T-helper 1 cell treated with Interleukin-12 subunit alpha and Interleukin-12 subunit beta and Interleukin-4 antibody, amounts not matched to agents 30 μg/mL and 1 μg/mL, for 36 hours (primary cell): ENCODE measurements at regions not wholly inside any gene's neighbourhood (a gene's known extent, or its start where the extent isn't known, plus 50 kb on each side); places are given as distances from the start of the nearest gene placed in this dataset.

ENCODE experiments used
- H3K27ac Mint-ChIP-seq: one replicate; pipeline ENCODE4 v1.8.0; 2021; ENCODE audit warnings: mild to moderate bottlenecking, mixed read lengths
- H3K27me3 Mint-ChIP-seq: one replicate; pipeline ENCODE4 v1.8.0; 2021; ENCODE audit warnings: low read depth, mixed read lengths
- H3K36me3 Mint-ChIP-seq: one replicate; pipeline ENCODE4 v1.8.0; 2021; ENCODE audit warnings: low read depth, mixed read lengths
- H3K4me1 Mint-ChIP-seq: one replicate; pipeline ENCODE4 v1.8.0; 2021; ENCODE audit warnings: low read depth, mixed read lengths
- H3K4me3 Mint-ChIP-seq: one replicate; pipeline ENCODE4 v1.8.0; 2021; ENCODE audit warnings: mild to moderate bottlenecking, moderate library complexity, mixed read lengths
- H3K9me3 Mint-ChIP-seq: one replicate; pipeline ENCODE4 v1.8.0; 2021; ENCODE audit warnings: mixed read lengths

DNA sequence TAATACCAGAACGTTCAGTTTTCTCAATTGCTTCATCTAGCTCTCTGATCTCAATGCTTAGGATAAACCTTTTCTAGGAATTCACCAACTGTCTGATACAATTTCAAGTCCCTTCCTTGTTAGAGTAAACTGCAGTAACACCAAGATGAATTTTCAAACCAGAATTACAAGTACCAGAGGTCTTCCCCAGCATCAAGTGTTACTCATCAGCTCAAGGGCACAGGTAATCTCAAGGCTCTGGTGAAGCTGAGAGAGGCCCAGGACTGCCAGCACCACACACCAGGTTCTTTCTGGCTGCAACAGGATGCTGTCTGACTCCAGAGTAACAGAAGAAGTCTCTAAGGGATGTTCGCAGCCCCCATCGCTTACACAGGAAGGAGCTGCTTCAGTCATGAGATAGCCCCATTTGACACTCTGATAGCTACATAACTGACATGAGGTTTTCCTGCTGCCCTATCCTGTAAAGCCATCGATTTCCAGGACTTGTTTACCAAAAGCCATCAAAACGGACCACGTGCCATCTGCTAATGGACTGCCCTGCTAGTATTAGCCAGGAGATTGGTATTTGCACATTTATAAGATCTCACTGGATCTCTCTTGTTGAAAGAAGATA, 549.4 kb downstream of the UTRN start:
- no peaks in the 10 kb centered on the region for H3K9me3 Mint-ChIP-seq
- peaks cover 47% of the 10 kb centered on the region for H3K36me3 Mint-ChIP-seq
- no peak overlapping the region for H3K27ac Mint-ChIP-seq
- H3K4me1 Mint-ChIP-seq, result no peaks in the 10 kb centered on the region
- H3K4me3 Mint-ChIP-seq, result no peak overlapping the region
- no peaks in the 10 kb centered on the region for H3K27me3 Mint-ChIP-seq

GRCh38 chr6:144835322-144835973, 550.3 kb downstream of the UTRN start:
- no peak overlapping the region for H3K27ac Mint-ChIP-seq

DNA sequence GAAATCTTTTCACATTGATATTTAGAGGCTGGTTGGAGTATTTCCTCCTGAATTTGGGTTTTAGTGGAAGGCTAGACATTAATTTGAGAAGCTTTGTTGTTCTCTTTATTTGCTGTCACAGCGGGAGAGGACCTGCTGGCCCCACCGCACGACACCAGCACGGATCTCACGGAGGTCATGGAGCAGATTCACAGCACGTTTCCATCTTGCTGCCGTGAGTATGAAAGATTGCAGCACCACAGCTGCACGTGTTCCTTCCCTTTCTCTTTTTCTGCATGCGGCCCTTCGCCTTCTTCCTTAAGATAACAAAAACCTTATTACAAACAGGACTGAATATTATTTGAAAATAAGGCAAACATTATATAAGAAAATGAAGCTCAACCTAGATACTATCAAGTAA, 555.5 kb downstream of the UTRN start:
- Mint-ChIP-seq H3K27ac (no peak overlapping the region), H3K27me3 (no peaks in the 10 kb centered on the region), H3K4me1 (no peaks in the 10 kb centered on the region), H3K36me3 (peaks cover 37% of the 10 kb centered on the region), H3K9me3 (no peaks in the 10 kb centered on the region), H3K4me3 (no peak overlapping the region)

More at GRCh38 chr6:144835322-144835973, 550.3 kb downstream of the UTRN start:
- Mint-ChIP-seq H3K4me3 (no peak overlapping the region), H3K36me3 (peaks cover 48% of the 10 kb centered on the region), H3K4me1 (no peaks in the 10 kb centered on the region), H3K9me3 (no peaks in the 10 kb centered on the region), H3K27me3 (no peaks in the 10 kb centered on the region)

DNA sequence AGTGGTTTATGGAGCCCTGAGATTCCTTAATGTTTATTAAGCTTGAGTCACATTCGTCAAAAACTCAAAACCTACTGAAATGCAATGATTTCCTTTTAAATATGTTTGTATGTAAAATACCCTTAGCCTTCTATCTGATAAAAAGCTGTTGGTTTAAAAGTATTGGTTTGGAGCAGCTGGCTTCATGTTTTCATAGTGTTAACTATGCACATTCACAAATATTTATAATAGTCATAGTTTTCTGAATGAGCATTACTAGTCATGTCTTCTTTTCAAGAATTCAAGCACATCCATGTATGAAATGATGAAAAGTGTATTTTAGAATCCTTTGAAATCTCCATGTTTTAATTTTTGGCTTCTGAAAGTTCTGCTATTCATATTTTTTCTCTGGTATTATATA, 558.6 kb downstream of the UTRN start:
- Mint-ChIP-seq H3K9me3 (no peaks in the 10 kb centered on the region), H3K27me3 (no peaks in the 10 kb centered on the region), H3K4me3 (no peak overlapping the region), H3K4me1 (no peaks in the 10 kb centered on the region), H3K36me3 (peaks cover 37% of the 10 kb centered on the region), H3K27ac (no peak overlapping the region)

DNA sequence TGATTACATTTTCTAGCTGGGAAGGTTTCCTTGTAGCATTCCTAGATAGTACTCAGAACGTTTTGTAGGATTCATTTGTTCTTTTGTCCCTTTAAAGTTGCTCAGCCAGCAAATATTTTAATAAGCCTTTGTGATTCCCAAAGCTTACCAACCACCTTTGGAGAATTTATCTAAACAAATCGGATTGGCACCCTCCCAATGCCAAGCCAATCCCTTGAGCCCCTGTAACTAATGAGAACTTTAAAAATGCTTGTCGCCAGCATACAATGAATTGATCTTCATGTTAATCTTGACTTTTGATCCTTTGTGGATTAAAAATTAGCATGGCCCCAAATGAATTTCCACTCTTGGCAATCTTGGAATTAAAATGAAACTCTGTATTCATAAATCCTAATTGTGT, 559.5 kb downstream of the UTRN start:
- Mint-ChIP-seq H3K27ac (no peak overlapping the region), H3K36me3 (peaks cover 36% of the 10 kb centered on the region), H3K27me3 (no peaks in the 10 kb centered on the region), H3K9me3 (no peaks in the 10 kb centered on the region), H3K4me1 (no peaks in the 10 kb centered on the region), H3K4me3 (no peak overlapping the region)

GRCh38 chr6:144845186-144845585, 560.1 kb downstream of the UTRN start:
- no peaks in the 10 kb centered on the region for H3K4me1 Mint-ChIP-seq
- H3K27ac Mint-ChIP-seq, result no peak overlapping the region
- H3K27me3 Mint-ChIP-seq, result no peaks in the 10 kb centered on the region
- peaks cover 40% of the 10 kb centered on the region for H3K36me3 Mint-ChIP-seq
- H3K9me3 Mint-ChIP-seq, result no peaks in the 10 kb centered on the region
- H3K4me3 Mint-ChIP-seq, result no peak overlapping the region

DNA sequence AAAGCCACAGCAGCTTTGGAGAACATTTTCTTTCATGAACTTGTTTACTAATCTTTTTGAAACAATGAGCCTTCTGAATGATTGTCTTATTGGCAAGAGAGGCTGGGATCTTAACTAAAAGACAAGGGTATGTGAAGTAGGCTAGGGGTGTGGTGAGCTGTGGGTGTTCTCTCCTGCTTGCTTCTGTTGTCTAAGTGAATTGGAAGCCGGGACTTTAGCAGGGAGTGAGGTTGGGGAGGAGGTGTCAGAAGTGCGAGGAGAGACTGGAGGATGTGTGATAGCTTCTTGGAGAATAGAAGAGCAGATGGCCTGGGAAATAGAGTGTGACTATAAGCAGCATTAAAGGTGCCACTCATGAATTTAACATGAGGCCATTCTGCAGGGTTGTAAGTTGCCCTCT, 562.8 kb downstream of the UTRN start:
- Mint-ChIP-seq H3K4me1 (peaks cover 4% of the 10 kb centered on the region), H3K27ac (no peak overlapping the region), H3K9me3 (no peaks in the 10 kb centered on the region), H3K4me3 (no peak overlapping the region), H3K27me3 (no peaks in the 10 kb centered on the region), H3K36me3 (peaks cover 53% of the 10 kb centered on the region)

- peaks cover 55% of the 10 kb centered on the region for H3K36me3 Mint-ChIP-seq
- H3K4me1 Mint-ChIP-seq, result peaks cover 11% of the 10 kb centered on the region
- H3K4me3 Mint-ChIP-seq, result no peak overlapping the region
- H3K27ac Mint-ChIP-seq, result no peak overlapping the region
- H3K9me3 Mint-ChIP-seq, result no peaks in the 10 kb centered on the region
- no peaks in the 10 kb centered on the region for H3K27me3 Mint-ChIP-seq
Measured at GRCh38 chr6:144849920-144850319, 564.8 kb downstream of the UTRN start.

DNA sequence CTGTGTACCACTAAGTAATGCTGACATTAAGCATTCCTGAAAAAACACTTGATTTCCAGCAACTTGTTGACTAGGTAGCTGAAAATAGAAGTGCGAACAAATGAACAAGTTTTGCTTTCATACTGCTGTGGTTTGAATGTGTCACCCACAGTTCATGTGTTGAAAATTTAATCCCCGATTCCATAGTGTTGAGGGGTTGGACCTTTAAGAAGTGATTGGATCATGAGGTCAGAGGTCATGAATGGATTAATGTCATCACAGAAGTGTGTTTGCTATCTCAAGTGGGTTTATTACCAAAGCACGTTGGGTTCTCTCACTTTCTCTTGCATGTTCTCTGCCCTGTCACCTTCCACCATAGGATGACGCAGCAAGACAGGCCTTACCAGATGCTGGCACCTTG, 568.5 kb downstream of the UTRN start:
- H3K27me3 Mint-ChIP-seq, result no peaks in the 10 kb centered on the region
- H3K4me1 Mint-ChIP-seq, result peaks cover 11% of the 10 kb centered on the region
- no peak overlapping the region for H3K4me3 Mint-ChIP-seq
- no peak overlapping the region for H3K27ac Mint-ChIP-seq
- H3K36me3 Mint-ChIP-seq, result peaks cover 33% of the 10 kb centered on the region
- H3K9me3 Mint-ChIP-seq, result no peaks in the 10 kb centered on the region

DNA sequence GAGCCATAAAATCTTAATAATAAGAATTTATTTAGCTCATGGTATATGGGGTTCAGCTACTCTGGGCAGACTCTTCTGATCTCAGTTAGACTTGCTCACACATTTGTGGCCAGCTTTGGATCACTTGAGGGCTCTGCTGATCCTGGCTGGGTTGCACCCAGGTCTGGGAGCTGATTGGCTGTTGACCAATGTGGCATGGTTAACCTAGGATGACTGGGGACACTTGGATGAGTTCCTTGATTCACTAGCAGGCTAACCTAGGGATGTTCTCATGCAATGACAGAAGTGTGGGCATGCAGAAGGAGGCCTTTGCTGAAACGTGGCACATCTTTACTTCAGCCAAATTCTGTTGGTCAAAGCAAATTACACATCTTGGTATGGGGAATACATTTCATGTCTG, 569.5 kb downstream of the UTRN start:
- no peak overlapping the region for H3K27ac Mint-ChIP-seq
- no peak overlapping the region for H3K4me3 Mint-ChIP-seq
- H3K9me3 Mint-ChIP-seq, result no peaks in the 10 kb centered on the region
- H3K4me1 Mint-ChIP-seq, result peaks cover 11% of the 10 kb centered on the region
- H3K27me3 Mint-ChIP-seq, result no peaks in the 10 kb centered on the region
- peaks cover 25% of the 10 kb centered on the region for H3K36me3 Mint-ChIP-seq

- H3K9me3 Mint-ChIP-seq, result no peaks in the 10 kb centered on the region
- no peaks in the 10 kb centered on the region for H3K27me3 Mint-ChIP-seq
- peaks cover 10% of the 10 kb centered on the region for H3K4me1 Mint-ChIP-seq
- no peak overlapping the region for H3K4me3 Mint-ChIP-seq
- H3K27ac Mint-ChIP-seq, result no peak overlapping the region
- peaks cover 20% of the 10 kb centered on the region for H3K36me3 Mint-ChIP-seq
Measured at GRCh38 chr6:144855375-144855774, 570.2 kb downstream of the UTRN start.

GRCh38 chr6:144855812-144856531, 570.8 kb downstream of the UTRN start:
- H3K4me3 Mint-ChIP-seq, result no peak overlapping the region
- H3K4me1 Mint-ChIP-seq, result peaks cover 8% of the 10 kb centered on the region
- H3K36me3 Mint-ChIP-seq, result peaks cover 15% of the 10 kb centered on the region
- no peak overlapping the region for H3K27ac Mint-ChIP-seq
- no peaks in the 10 kb centered on the region for H3K27me3 Mint-ChIP-seq
- H3K9me3 Mint-ChIP-seq, result no peaks in the 10 kb centered on the region

DNA sequence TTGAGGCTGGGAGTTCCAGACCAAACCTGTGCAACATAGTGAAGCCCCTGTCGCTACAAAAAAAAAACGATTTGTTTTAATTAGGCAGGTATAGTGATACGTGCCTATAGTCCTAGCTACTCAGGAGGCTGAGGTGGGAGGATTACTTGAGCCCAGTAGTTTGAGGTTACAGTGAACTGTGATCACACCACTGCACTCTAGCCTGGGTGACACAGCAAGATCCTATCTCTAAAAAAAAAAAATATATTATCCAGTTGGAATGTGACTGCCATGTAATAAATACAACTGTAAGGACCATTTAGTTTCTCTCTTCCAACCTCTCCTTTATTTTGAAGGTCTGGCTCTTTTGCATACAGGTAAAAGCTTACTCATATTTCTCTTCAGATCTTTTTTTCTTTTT, 571.5 kb downstream of the UTRN start:
- peaks cover 15% of the 10 kb centered on the region for H3K36me3 Mint-ChIP-seq
- no peaks in the 10 kb centered on the region for H3K9me3 Mint-ChIP-seq
- H3K27ac Mint-ChIP-seq, result no peak overlapping the region
- peaks cover 8% of the 10 kb centered on the region for H3K4me1 Mint-ChIP-seq
- no peaks in the 10 kb centered on the region for H3K27me3 Mint-ChIP-seq
- H3K4me3 Mint-ChIP-seq, result no peak overlapping the region

DNA sequence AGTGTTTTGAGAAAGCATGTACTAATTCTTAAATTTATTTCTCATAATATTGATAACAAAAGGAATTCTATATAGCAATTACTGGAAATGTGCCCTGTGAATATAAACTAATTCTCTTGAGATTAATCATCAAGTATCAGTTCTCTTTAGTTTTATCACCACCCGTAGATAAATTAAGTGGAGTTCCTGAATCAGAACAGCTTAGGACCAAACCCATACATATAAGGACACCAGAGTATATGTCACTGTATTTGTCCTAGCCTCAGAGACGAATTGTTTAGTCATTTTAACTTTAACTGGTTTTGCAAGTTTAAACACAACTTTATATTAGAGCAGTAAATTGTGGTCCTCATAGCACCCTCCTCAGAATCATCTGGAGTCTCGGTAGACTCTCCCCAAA, 572.0 kb downstream of the UTRN start:
- Mint-ChIP-seq H3K9me3 (no peaks in the 10 kb centered on the region), H3K27me3 (no peaks in the 10 kb centered on the region), H3K4me1 (peaks cover 6% of the 10 kb centered on the region), H3K4me3 (no peak overlapping the region), H3K27ac (no peak overlapping the region), H3K36me3 (peaks cover 12% of the 10 kb centered on the region)

DNA sequence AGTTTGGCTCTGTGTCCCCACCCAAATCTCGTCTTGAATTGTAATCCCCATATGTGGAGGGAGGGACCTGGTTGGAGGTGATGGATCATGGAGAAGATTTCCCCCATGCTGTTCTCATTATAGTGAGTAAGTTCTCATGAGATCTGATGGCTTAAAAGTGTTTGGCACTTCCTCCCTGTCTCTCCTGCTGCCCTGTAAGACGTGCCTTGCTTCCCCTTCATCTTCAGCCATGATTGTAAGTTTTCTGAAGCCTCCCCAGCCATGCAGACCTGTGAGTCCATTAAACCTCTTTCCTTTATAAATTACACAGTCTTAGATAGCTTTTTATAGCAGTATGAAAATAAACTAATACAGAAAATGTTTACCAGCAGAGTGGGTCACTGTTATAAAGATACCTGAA, 577.6 kb downstream of the UTRN start:
- Mint-ChIP-seq H3K9me3 (peaks cover 25% of the 10 kb centered on the region), H3K27me3 (peaks cover 4% of the 10 kb centered on the region), H3K4me3 (no peak overlapping the region), H3K27ac (no peak overlapping the region), H3K4me1 (no peaks in the 10 kb centered on the region), H3K36me3 (no peaks in the 10 kb centered on the region)
